ENCODE measurements at regions not wholly inside any gene's neighbourhood (a gene's known extent, or its start where the extent isn't known, plus 50 kb on each side); places are given as distances from the start of the nearest gene placed in this dataset.

DNA sequence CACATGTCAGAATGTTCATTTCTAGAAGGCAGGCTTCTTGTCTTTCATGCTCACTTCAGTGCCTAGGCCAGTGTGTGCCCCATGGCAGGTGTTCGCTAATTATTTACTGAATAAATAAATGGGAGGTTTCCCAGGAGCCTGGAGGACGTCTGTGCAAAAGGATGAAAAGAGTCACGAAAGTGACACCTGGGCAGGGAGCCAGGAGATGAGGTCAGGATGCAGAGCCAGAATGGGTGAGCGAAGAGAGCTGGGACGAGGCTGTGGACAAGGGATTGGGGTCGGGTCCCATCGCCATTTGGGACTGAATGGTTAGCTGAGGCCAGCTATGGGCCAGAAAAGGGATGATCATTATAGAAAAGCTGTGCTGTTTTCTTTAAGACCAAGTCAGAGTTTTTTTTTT lies 560.4 kb downstream of the TBC1D22A start:
- 37% methylated on average over 3 of the region's 7 CpGs; no CpG with 5 or more reads in 1 of the 2 experiments for WGBS, 2 experiments (ENCODE audit: extremely low coverage in 2 of 2, insufficient read length in 1 of 2)
- Histone ChIP-seq H3K9ac (ENCODE audit: low read depth, low read length) (no peak overlapping the region), H4K91ac (ENCODE audit: insufficient read depth, low read depth, low read length) (no peak overlapping the region), H2AFZ (replicated peaks; ENCODE audit: low read length, poor library complexity) (no peak overlapping the region), H2AK5ac (ENCODE audit: low read depth, low read length) (no peak overlapping the region), H3K56ac (ENCODE audit: extremely low read depth, insufficient read depth, low read length) (no peak overlapping the region), H4K20me1 (ENCODE audit: insufficient read depth, low read length) (no peaks in the 10 kb centered on the region), H3K27ac (ENCODE audit: insufficient read depth, low read length) (no peak overlapping the region), H3K18ac (ENCODE audit: low read depth, low read length) (no peak overlapping the region), H4K8ac (ENCODE audit: low read depth in 2 of 2, low read length in 2 of 2) (no peak overlapping the region), H3K4me1 (ENCODE audit: control insufficient read depth, insufficient read depth, low read length) (no peaks in the 10 kb centered on the region), H3K9me3 (ENCODE audit: control insufficient read depth, insufficient read depth, low read length) (peaks cover 2% of the 10 kb centered on the region), H3K36me3 (ENCODE audit: control insufficient read depth, insufficient read depth, low read length) (no peaks in the 10 kb centered on the region), H4K5ac (ENCODE audit: low read depth, low read length) (no peak overlapping the region), H2BK15ac (ENCODE audit: low read depth, low read length) (no peak overlapping the region), H3K4ac (ENCODE audit: low read depth, low read length) (no peak overlapping the region), H3K14ac (replicated peaks; ENCODE audit: low read depth, low read length) (no peak overlapping the region), H2BK5ac (ENCODE audit: low read depth, low read length, poor library complexity, severe bottlenecking) (no peak overlapping the region), H2AK9ac (replicated peaks; ENCODE audit: low read depth, low read length, poor library complexity) (no peak overlapping the region), H2BK20ac (ENCODE audit: low read depth, low read length) (no peak overlapping the region), H3K27me3 (ENCODE audit: control insufficient read depth, insufficient read depth, low read length) (peaks cover 2% of the 10 kb centered on the region; the same call in 1 of the 2 replicates), H3K9me1 (ENCODE audit: insufficient read depth, low read length) (no peaks in the 10 kb centered on the region), H3K4me2 (ENCODE audit: low read depth, low read length) (no peak overlapping the region), H3K23ac (ENCODE audit: low read depth, low read length) (no peak overlapping the region), H3K79me1 (ENCODE audit: low read depth in 1 of 2, low read length in 2 of 2) (no peaks in the 10 kb centered on the region), H3K4me3 (ENCODE audit: insufficient read depth, low read depth, low read length) (no peak overlapping the region), H2BK120ac (ENCODE audit: low read depth, low read length) (no peak overlapping the region)
- dilution Hi-C loops (cut with HindIII; ENCODE audit: low sequenced_read_pairs, unreplicated experiment): no loop called here
- DNase-seq: no peak
- TF ChIP-seq MAZ (IDR thresholded peaks at IDR 0.05; ENCODE audit: borderline replicate concordance, low read depth, low read length): no peak
- TF ChIP-seq MXI1 (IDR thresholded peaks at IDR 0.05; ENCODE audit: borderline replicate concordance, low read depth, low read length): no peak
- no peak for TF ChIP-seq CHD1 (IDR thresholded peaks at IDR 0.05; ENCODE audit: low read depth, low read length)
- TF ChIP-seq, protein P1, sequence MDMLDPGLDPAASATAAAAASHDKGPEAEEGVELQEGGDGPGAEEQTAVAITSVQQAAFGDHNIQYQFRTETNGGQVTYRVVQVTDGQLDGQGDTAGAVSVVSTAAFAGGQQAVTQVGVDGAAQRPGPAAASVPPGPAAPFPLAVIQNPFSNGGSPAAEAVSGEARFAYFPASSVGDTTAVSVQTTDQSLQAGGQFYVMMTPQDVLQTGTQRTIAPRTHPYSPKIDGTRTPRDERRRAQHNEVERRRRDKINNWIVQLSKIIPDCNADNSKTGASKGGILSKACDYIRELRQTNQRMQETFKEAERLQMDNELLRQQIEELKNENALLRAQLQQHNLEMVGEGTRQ (IDR thresholded peaks at IDR 0.05; ENCODE audit: low read depth, low read length): no peak
- no peak for TF ChIP-seq SMC3 (IDR thresholded peaks at IDR 0.05; ENCODE audit: low read depth, low read length)
- TF ChIP-seq CEBPB (IDR thresholded peaks at IDR 0.05; ENCODE audit: low read depth, low read length): no peak
- TF ChIP-seq NFE2L2 (IDR thresholded peaks at IDR 0.05; ENCODE audit: low read depth, low read length): no peak
- POLR2A ChIA-PET (ENCODE audit: unreplicated experiment): interaction anchor here (0.6 kb wide), 1 partner anchor 363 kb away, joined by 4 read pairs; no protein-coding TSS in a partner anchor
- intact Hi-C loops (cut with micrococcal nuclease): no loop called here
- ATAC-seq (ENCODE audit: low read depth): no peak
- CTCF ChIA-PET: no interaction called here
- in situ Hi-C loops (cut with MboI; ENCODE audit: low sequenced_read_pairs): no loop called here
- no TSS peak for BruUV-seq (replicated peaks)

Measured in IMR-90 (cell line).